K562 (cell line): ENCODE measurements at regions not wholly inside any gene's neighbourhood (a gene's known extent, or its start where the extent isn't known, plus 50 kb on each side); places are given as distances from the start of the nearest gene placed in this dataset.

Experiments used
- MAFF ChIP-seq: IDR thresholded peaks from 2 replicates; pipeline ENCODE4 v1.6.1; 2012; ENCODE audit warnings: low read length, improper control_type of control experiment
- SRF ChIP-seq, 2 experiments: fragments of 250-450, 450-650 bp in 1 of 2; sonication (Bioruptor Pico) in 1 of 2; sonication (generic) in 1 of 2; formaldehyde crosslinking; IDR thresholded peaks; 2 replicates each; pipeline versions ENCODE4 v1.5.0 to v1.5.1; 2020 to 2022; ENCODE audit warnings: mild to moderate bottlenecking in 1 of 2, missing genetic modification reagents in 1 of 2
- ZBTB1 ChIP-seq: sonication (generic); formaldehyde crosslinking; IDR thresholded peaks from 2 replicates; pipeline ENCODE4 v1.8.1; 2023; ENCODE audit warnings: missing genetic modification reagents, low read depth, mild to moderate bottlenecking, borderline replicate concordance
- TF ChIP-seq, protein P1 (sequence below): fragments of 450-650 bp; IDR thresholded peaks from 2 replicates; pipeline ENCODE4 v1.6.1; 2016; ENCODE audit warnings: mild to moderate bottlenecking, moderate library complexity
- TF ChIP-seq, protein P2 (sequence below): fragments of 250-450 bp; sonication (Bioruptor Pico); IDR thresholded peaks from 2 replicates; pipeline ENCODE4 v1.4.0; 2020
- TF ChIP-seq, protein P3 (sequence below): sonication (generic); formaldehyde crosslinking; IDR thresholded peaks from 2 replicates; pipeline ENCODE4 v1.8.0; 2022; ENCODE audit warnings: mild to moderate bottlenecking, missing genetic modification reagents, borderline replicate concordance
- TF ChIP-seq, protein P4 (sequence below): fragments of 450-650 bp; formaldehyde crosslinking; IDR thresholded peaks from 2 replicates; pipeline ENCODE4 v1.4.0; 2020; ENCODE audit warnings: mild to moderate bottlenecking

DNA sequence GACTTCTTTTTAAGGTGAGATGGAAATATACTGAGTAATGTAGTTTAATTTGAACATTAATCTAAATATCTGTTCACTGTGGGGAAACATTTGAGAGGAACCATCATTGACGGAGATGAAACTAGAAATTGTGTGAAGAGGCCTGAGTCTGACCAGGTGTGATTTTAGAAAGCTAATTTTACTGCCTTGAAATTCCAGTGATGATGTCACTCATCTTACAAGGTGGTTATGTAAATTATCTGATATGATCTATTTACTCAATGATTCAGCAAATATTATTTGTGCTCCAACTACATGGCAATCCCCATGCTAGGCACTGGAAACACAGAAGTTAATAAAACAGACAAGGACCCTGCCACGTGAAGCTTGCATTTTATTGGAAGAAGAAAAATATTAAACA is 435.7 kb upstream of the DCN start (continued):
- TF ChIP-seq, protein P1, sequence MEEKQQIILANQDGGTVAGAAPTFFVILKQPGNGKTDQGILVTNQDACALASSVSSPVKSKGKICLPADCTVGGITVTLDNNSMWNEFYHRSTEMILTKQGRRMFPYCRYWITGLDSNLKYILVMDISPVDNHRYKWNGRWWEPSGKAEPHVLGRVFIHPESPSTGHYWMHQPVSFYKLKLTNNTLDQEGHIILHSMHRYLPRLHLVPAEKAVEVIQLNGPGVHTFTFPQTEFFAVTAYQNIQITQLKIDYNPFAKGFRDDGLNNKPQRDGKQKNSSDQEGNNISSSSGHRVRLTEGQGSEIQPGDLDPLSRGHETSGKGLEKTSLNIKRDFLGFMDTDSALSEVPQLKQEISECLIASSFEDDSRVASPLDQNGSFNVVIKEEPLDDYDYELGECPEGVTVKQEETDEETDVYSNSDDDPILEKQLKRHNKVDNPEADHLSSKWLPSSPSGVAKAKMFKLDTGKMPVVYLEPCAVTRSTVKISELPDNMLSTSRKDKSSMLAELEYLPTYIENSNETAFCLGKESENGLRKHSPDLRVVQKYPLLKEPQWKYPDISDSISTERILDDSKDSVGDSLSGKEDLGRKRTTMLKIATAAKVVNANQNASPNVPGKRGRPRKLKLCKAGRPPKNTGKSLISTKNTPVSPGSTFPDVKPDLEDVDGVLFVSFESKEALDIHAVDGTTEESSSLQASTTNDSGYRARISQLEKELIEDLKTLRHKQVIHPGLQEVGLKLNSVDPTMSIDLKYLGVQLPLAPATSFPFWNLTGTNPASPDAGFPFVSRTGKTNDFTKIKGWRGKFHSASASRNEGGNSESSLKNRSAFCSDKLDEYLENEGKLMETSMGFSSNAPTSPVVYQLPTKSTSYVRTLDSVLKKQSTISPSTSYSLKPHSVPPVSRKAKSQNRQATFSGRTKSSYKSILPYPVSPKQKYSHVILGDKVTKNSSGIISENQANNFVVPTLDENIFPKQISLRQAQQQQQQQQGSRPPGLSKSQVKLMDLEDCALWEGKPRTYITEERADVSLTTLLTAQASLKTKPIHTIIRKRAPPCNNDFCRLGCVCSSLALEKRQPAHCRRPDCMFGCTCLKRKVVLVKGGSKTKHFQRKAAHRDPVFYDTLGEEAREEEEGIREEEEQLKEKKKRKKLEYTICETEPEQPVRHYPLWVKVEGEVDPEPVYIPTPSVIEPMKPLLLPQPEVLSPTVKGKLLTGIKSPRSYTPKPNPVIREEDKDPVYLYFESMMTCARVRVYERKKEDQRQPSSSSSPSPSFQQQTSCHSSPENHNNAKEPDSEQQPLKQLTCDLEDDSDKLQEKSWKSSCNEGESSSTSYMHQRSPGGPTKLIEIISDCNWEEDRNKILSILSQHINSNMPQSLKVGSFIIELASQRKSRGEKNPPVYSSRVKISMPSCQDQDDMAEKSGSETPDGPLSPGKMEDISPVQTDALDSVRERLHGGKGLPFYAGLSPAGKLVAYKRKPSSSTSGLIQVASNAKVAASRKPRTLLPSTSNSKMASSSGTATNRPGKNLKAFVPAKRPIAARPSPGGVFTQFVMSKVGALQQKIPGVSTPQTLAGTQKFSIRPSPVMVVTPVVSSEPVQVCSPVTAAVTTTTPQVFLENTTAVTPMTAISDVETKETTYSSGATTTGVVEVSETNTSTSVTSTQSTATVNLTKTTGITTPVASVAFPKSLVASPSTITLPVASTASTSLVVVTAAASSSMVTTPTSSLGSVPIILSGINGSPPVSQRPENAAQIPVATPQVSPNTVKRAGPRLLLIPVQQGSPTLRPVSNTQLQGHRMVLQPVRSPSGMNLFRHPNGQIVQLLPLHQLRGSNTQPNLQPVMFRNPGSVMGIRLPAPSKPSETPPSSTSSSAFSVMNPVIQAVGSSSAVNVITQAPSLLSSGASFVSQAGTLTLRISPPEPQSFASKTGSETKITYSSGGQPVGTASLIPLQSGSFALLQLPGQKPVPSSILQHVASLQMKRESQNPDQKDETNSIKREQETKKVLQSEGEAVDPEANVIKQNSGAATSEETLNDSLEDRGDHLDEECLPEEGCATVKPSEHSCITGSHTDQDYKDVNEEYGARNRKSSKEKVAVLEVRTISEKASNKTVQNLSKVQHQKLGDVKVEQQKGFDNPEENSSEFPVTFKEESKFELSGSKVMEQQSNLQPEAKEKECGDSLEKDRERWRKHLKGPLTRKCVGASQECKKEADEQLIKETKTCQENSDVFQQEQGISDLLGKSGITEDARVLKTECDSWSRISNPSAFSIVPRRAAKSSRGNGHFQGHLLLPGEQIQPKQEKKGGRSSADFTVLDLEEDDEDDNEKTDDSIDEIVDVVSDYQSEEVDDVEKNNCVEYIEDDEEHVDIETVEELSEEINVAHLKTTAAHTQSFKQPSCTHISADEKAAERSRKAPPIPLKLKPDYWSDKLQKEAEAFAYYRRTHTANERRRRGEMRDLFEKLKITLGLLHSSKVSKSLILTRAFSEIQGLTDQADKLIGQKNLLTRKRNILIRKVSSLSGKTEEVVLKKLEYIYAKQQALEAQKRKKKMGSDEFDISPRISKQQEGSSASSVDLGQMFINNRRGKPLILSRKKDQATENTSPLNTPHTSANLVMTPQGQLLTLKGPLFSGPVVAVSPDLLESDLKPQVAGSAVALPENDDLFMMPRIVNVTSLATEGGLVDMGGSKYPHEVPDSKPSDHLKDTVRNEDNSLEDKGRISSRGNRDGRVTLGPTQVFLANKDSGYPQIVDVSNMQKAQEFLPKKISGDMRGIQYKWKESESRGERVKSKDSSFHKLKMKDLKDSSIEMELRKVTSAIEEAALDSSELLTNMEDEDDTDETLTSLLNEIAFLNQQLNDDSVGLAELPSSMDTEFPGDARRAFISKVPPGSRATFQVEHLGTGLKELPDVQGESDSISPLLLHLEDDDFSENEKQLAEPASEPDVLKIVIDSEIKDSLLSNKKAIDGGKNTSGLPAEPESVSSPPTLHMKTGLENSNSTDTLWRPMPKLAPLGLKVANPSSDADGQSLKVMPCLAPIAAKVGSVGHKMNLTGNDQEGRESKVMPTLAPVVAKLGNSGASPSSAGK, result no peak
- TF ChIP-seq ZBTB1 (CRISPR knock-in tag) (no peak), MAFF (peak; percentile 87), SRF (CRISPR knock-in tag; IDR thresholded peaks at IDR 0.05) (no peak)
- TF ChIP-seq, protein P2, sequence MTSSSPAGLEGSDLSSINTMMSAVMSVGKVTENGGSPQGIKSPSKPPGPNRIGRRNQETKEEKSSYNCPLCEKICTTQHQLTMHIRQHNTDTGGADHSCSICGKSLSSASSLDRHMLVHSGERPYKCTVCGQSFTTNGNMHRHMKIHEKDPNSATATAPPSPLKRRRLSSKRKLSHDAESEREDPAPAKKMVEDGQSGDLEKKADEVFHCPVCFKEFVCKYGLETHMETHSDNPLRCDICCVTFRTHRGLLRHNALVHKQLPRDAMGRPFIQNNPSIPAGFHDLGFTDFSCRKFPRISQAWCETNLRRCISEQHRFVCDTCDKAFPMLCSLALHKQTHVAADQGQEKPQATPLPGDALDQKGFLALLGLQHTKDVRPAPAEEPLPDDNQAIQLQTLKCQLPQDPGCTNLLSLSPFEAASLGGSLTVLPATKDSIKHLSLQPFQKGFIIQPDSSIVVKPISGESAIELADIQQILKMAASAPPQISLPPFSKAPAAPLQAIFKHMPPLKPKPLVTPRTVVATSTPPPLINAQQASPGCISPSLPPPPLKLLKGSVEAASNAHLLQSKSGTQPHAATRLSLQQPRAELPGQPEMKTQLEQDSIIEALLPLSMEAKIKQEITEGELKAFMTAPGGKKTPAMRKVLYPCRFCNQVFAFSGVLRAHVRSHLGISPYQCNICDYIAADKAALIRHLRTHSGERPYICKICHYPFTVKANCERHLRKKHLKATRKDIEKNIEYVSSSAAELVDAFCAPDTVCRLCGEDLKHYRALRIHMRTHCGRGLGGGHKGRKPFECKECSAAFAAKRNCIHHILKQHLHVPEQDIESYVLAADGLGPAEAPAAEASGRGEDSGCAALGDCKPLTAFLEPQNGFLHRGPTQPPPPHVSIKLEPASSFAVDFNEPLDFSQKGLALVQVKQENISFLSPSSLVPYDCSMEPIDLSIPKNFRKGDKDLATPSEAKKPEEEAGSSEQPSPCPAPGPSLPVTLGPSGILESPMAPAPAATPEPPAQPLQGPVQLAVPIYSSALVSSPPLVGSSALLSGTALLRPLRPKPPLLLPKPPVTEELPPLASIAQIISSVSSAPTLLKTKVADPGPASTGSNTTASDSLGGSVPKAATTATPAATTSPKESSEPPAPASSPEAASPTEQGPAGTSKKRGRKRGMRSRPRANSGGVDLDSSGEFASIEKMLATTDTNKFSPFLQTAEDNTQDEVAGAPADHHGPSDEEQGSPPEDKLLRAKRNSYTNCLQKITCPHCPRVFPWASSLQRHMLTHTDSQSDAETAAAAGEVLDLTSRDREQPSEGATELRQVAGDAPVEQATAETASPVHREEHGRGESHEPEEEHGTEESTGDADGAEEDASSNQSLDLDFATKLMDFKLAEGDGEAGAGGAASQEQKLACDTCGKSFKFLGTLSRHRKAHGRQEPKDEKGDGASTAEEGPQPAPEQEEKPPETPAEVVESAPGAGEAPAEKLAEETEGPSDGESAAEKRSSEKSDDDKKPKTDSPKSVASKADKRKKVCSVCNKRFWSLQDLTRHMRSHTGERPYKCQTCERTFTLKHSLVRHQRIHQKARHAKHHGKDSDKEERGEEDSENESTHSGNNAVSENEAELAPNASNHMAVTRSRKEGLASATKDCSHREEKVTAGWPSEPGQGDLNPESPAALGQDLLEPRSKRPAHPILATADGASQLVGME (CRISPR knock-in tag), result no peak
- TF ChIP-seq, protein P3, sequence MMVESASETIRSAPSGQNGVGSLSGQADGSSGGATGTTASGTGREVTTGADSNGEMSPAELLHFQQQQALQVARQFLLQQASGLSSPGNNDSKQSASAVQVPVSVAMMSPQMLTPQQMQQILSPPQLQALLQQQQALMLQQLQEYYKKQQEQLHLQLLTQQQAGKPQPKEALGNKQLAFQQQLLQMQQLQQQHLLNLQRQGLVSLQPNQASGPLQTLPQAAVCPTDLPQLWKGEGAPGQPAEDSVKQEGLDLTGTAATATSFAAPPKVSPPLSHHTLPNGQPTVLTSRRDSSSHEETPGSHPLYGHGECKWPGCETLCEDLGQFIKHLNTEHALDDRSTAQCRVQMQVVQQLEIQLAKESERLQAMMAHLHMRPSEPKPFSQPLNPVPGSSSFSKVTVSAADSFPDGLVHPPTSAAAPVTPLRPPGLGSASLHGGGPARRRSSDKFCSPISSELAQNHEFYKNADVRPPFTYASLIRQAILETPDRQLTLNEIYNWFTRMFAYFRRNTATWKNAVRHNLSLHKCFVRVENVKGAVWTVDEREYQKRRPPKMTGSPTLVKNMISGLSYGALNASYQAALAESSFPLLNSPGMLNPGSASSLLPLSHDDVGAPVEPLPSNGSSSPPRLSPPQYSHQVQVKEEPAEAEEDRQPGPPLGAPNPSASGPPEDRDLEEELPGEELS, result no peak
- TF ChIP-seq, protein P4, sequence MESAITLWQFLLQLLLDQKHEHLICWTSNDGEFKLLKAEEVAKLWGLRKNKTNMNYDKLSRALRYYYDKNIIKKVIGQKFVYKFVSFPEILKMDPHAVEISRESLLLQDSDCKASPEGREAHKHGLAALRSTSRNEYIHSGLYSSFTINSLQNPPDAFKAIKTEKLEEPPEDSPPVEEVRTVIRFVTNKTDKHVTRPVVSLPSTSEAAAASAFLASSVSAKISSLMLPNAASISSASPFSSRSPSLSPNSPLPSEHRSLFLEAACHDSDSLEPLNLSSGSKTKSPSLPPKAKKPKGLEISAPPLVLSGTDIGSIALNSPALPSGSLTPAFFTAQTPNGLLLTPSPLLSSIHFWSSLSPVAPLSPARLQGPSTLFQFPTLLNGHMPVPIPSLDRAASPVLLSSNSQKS, result no peak
